ENCODE measurements at regions not wholly inside any gene's neighbourhood (a gene's known extent, or its start where the extent isn't known, plus 50 kb on each side); places are given as distances from the start of the nearest gene placed in this dataset.

GRCh38 chr1:163758977-163759670 lies 437.4 kb downstream of the NUF2 start:
- DNase-seq = no peak

DNA sequence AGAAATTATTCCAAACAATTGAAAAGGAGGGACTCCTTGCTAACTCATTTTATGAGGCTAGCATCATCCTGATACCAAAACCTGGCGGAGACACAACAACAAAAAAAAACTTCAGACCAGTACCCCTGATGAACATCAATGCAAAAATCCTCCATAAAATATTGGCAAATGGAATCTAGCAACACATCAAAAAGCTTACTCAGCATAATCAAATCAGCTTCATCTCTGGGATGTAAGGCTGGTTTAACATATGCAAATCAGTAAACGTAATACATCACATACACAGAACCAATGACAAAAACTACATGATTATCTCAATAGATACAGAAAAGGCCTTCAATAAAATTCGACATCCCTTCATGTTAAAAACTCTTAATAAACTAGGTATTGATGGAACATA lies 440.1 kb downstream of the NUF2 start:
- DNase-seq = no peak

DNA sequence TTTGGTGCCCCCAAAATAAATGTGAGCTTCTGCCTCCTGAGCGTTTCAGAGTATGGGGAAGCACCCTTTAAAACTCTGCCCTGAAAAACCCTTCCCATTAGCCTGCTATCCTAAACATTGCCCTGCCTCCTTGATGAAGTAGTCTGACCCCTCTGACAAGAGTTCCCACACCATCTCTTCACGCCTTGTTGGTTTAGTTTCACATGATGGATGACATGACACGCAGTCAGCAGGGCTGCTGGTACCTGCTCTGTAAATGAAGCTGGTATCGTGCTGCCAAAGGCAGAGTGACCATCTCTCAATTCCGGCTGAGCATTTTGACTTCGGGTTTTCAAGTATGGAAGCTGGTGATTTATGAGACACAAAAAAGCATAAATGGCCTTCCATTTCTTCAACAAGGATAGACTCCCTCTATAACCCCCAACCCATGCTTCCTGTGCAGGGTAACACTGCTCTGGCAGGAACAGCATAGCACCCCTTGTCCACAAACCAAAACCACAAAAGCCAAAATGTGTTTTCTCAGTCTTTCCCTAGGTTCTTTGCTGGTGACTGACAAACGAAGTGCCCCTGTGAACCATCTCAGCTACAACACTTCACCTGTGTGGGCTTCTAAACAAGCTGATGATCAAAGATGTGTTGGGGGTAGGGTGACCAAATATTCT lies 444.6 kb downstream of the NUF2 start:
- DNase-seq = no peak

GRCh38 chr1:163768576-163768975 lies 446.8 kb downstream of the NUF2 start:
- no peak for DNase-seq

DNA sequence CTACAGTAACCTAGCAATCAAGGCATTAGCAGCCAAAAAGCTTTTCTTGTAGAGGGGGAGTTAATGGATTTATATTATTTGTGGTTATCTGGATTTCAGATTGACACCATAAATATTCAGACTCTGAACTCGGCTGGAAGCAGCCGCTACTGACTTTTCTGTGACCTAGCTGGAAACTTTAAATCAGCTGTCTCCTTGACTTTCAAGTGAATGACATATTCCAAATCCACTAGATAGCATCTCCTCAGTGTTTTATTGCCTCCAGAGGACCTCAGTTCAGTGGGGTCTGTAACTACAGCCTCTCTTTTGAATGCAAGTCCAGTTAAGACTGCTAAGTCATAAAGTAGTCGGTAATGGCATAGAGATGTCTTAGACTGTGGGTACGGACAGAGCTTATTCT lies 448.5 kb downstream of the NUF2 start:
- no peak for DNase-seq

- DNase-seq = no peak
Measured at GRCh38 chr1:163771637-163772036, 449.9 kb downstream of the NUF2 start.

DNA sequence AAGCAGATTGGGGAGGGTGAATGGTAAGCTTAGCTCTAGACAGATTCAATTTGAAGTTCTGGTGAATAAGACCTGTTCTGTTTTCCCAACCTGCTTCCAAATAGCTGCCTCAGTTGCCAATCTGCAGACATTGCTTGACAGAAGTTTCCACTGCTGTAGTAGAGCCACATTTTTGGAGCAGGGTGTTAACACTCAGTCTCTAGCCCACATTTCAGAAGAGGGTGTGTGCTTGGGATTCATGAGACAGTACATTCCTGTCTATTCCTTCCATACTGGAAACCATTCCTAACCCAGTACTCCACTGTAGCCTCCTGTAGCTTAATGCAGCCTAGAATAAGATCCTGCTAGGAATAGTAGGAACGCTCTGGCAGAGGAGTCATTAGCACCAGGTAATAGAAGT lies 450.5 kb downstream of the NUF2 start:
- DNase-seq = no peak

GRCh38 chr1:163773396-163773795 lies 451.6 kb downstream of the NUF2 start:
- no peak for DNase-seq

- DNase-seq = no peak
Measured at GRCh38 chr1:163774401-163774945, 452.7 kb downstream of the NUF2 start.

DNA sequence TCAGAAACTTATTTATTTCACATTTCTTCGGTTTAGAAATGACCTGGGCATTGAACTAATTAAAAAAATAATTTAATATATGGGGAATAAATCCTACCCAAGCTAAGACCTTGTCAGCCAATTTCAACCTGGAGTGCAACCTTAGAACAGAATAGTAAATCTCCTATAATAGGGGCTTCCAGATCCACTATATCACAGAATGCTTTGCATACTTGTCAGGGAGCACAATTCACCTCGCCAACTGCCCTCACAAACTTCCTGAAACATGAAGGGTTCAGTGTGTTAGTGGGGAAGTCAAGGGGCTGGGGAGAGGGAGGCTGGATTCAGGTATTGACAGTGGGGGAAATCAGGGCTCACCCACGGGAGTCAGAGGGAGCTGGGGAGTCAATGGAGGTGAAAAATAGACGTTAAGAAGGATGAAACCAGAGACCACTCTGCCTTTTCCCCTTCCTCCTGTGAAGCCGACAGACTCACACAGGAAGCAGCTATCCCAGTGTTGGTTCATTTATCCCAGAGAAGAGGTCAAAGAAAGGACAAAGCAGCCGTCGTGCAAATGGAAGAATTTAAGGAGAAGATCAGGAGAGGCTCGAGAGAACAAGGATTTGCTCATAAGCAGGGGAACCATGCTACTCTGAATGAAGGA lies 453.3 kb downstream of the NUF2 start:
- DNase-seq = no peak

DNA sequence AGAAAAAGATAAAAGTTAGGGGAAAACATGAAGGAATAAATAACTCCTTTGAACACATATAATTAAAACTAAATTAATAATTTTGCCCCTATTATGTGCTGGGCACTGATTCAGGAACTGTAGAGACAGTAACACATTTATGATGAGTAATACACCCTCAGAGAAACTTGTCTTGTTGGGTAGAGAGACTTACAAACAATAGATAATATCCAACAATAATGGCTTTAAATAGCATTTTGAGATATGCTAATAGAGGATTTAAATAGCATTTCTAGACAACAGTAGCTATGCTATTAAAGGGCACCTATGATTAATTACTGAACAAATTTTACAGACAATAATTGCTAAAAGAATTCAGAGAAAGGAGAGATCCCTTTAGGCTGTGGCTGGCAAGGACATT lies 455.5 kb downstream of the NUF2 start:
- no peak for DNase-seq

GRCh38 chr1:163781146-163781545 lies 459.4 kb downstream of the NUF2 start:
- no peak for DNase-seq

DNA sequence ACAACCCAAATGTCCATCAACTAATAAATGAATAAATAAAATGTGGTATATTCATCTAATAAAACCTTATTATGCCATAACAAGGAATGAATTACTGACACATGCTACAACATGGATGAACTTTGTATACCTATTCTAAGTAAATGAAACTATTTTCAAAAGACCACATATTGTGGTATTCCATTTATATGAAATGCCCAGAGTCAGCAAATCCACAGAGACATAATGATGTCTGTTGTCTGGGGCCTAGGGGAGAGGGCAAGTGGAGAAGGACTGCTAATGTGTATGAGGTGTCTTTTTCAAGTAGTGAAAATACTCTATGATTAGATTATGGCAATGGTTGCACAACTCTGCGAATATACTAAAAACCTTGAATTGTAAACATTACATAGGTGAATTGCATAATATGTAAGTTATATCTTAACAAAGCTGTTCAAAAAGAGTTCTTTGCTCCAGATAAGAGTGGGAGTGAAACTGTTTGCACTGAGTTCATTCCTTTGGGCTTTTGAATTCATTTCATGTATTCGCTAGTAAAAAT lies 464.2 kb downstream of the NUF2 start:
- no peak for DNase-seq

GRCh38 chr1:163789911-163790310 lies 468.2 kb downstream of the NUF2 start:
- no peak for DNase-seq

DNA sequence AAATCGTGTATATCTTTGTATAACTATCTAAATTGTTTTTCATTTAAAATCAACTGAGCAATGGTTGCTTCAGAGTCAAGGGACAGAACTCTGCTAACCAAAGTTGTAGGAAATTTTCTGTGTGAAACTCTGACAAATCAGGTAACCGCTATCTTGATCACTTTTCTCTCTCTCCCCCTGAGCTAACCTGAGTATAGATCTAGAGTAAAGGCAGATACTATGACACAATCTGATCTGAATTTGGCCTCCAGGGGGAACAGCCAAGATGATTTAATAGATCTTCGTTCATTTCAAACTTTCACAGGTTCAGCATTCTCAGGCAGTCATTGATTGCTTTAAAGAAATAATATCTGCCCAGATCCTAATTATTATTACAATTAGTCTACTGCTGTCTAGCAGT lies 472.8 kb downstream of the NUF2 start:
- no peak for DNase-seq

DNA sequence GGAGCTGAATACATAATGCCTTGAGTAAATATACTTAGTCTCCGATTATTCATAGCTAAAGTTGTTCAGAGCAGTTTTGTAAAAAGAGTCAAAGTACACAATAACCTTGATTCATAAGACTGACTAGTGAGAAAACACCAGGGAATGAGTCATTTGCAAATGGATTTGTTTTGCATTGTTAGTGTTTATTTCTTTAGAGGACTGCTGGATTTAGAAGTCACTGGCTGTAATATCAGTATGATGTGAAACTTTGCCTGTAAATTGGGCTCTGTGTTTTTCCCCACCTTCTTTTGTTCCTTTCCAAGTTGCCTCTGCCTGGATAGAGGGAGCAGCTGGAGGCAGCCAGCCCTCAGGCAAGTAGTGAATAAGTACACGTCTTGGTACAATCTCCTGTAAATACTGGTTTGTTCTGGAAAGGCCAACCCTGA lies 474.7 kb downstream of the NUF2 start:
- DNase-seq = no peak

DNA sequence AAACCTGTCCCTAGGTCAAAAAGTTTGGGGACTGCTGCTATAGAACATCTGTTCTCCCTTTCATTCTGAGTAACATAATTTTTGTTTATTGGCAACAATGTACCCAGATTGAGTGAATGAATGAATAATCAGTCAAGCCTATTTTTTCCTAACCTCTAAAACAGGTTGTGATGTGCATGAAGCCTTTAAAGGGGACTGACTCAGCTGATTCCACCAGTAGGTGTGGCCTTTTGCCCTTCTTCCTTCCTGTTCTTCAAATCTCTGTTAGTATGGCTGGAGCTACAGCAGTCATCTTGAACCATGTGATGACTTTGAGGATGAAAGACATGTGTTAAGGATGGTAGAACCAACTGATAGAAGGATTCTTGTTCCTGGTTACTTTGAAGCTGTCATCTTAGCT lies 476.1 kb downstream of the NUF2 start:
- no peak for DNase-seq

- DNase-seq = no peak
Measured at GRCh38 chr1:163799190-163799805, 477.5 kb downstream of the NUF2 start.

DNA sequence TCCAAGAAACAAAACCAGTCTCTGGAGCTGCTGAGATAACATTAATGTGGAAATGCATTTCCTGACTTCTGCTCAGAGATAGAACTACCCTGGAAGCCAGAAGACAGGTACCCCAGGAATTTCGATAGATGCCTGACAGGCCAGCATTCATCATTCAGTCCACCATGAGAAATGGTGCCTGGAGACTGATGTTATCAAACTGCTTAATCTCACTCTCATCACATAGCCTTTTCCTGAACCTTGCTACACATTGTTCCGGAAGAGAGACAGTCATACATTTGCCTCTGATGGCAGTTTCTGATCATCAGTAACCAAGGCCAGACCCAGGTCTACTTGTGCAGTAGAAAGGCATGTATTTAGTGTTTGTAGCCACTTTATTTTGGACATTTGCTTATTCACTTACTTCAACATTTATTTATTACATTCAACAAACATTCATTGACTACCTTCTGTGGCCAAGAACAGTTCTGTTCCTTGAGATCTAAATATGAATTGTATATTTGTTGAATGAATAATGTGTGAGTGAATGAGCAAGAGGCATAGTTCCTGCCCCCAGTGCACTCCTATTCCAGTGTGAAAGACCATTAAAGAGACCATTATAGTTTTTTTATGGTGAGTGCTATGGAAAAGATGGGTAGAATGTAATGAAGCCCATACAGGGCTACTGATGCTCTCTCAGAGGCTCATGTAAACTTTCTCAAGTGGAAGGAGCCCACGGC lies 485.7 kb downstream of the NUF2 start:
- DNase-seq = no peak

DNA sequence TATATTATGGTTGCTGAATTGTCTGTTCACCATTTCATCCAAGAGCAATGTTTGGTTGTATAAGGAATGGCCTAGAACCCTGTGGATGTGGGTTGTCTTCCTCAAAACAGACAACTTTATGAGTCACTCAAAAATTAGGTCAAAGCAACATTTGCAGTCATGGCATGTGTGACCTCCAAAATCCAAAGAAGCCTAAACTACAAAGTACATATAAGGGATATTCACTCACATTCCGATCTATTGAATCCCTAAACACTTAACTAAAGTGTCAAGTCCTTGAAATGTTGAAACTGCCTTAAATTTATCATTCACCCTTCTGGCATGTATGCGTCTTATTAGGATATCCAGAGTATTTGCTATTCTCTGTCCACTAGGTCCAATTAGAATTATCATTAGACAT lies 491.5 kb downstream of the NUF2 start:
- no peak for DNase-seq

- DNase-seq = no peak
Measured at GRCh38 chr1:163820226-163820625, 498.5 kb downstream of the NUF2 start.

- no peak for DNase-seq
Measured at GRCh38 chr1:163820766-163821165, 499.0 kb downstream of the NUF2 start.

DNA sequence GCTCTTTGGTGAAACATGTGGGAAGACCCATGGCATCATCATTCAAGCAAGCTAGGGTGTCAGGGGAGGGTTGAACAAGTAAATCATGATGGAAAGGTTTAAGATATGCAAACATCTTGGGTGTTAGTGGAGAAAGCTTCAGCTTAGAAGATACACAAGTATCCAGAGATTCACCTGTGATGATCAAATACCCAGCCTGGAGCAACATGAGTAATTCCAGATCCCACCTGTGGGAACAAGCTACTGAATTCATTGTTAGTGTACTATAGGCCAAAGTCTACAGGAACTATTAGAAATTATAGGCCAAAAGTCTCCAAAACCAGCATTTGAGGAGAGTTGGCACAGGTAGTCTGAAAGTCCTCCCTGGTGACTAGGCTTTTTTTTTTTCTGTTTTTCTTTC lies 499.9 kb downstream of the NUF2 start:
- DNase-seq = no peak
